PC-9 (cell line): ENCODE measurements at regions not wholly inside any gene's neighbourhood (a gene's known extent, or its start where the extent isn't known, plus 50 kb on each side); places are given as distances from the start of the nearest gene placed in this dataset.

Source experiments
- BruUV-seq: library from RNA; stranded (reverse); fragments of 400-500 nt; replicated peaks from 2 replicates; lab custom pipeline; 2021; lab: Mats Ljungman, UMichigan
- CTCF ChIA-PET: fragments of 300-600 bp; sonication (Branson Sonifier 250); formaldehyde crosslinking; loops from one replicate; lab custom pipeline; 2022; ENCODE audit warnings: antibody characterized with exemption; lab: Charles Lee
- POLR2A ChIA-PET: fragments of 300-600 bp; sonication (Branson Sonifier 250); formaldehyde crosslinking; loops from one replicate; lab custom pipeline; 2022; ENCODE audit warnings: antibody characterized with exemption; ENCODE audit not compliant: unreplicated experiment; lab: Charles Lee
- DNase-seq, 2 experiments: peaks; one replicate each; pipeline versions ENCODE4 v3.0.0 to v3.0.0-alpha.2; 2015 to 2022; ENCODE audit warnings: mixed read lengths in 1 of 2
- H2AFZ ChIP-seq: fragments of 200-600 bp; sonication (generic); 2 replicates; pipeline ENCODE4 v1.8.1; 2017; ENCODE audit warnings: antibody characterized with exemption
- H3F3A ChIP-seq: fragments of 200-600 bp; sonication (generic); 2 replicates; pipeline ENCODE4 v1.8.1; 2017; ENCODE audit warnings: antibody characterized with exemption, mild to moderate bottlenecking, low read depth; ENCODE audit not compliant: insufficient read depth
- H3K27ac ChIP-seq: fragments of 200-600 bp; sonication (generic); 2 replicates; pipeline ENCODE4 v1.6.1; 2016; ENCODE audit warnings: mixed run types
- H3K27me3 ChIP-seq: fragments of 200-600 bp; sonication (generic); 2 replicates; pipeline ENCODE4 v1.6.1; 2016; ENCODE audit warnings: low read depth, mixed run types; ENCODE audit not compliant: insufficient read depth
- H3K36me3 ChIP-seq: fragments of 200-600 bp; sonication (generic); 2 replicates; pipeline ENCODE4 v1.6.1; 2016; ENCODE audit warnings: low read depth, mixed run types
- H3K4me1 ChIP-seq: fragments of 200-600 bp; sonication (generic); replicated peaks from 2 replicates; pipeline ENCODE4 v1.6.1; 2016; ENCODE audit warnings: mixed run types; ENCODE audit not compliant: insufficient read depth
- H3K4me2 ChIP-seq: fragments of 200-600 bp; sonication (generic); 2 replicates; pipeline ENCODE4 v1.6.1; 2017; ENCODE audit warnings: mixed run types
- H3K4me3 ChIP-seq: fragments of 200-600 bp; sonication (generic); 2 replicates; pipeline ENCODE4 v1.6.1; 2016; ENCODE audit warnings: mixed run types
- H3K79me2 ChIP-seq: fragments of 200-600 bp; sonication (generic); 2 replicates; pipeline ENCODE4 v1.6.1; 2017; ENCODE audit warnings: low read depth, mixed run types
- H3K9me2 ChIP-seq: fragments of 200-600 bp; sonication (generic); 2 replicates; pipeline ENCODE4 v1.8.1; 2017; ENCODE audit warnings: mild to moderate bottlenecking; ENCODE audit not compliant: insufficient read depth
- H3K9me3 ChIP-seq: fragments of 200-600 bp; sonication (generic); 2 replicates; pipeline ENCODE4 v1.8.1; 2016; ENCODE audit warnings: low read depth; ENCODE audit not compliant: insufficient read depth
- H4K20me1 ChIP-seq: fragments of 200-600 bp; sonication (generic); 2 replicates; pipeline ENCODE4 v1.8.1; 2017; ENCODE audit not compliant: insufficient read depth
- EZH2 ChIP-seq: fragments of 200-600 bp; sonication (generic); IDR thresholded peaks from 2 replicates; pipeline ENCODE4 v1.8.0; 2017; ENCODE audit warnings: antibody characterized with exemption, low read depth
- intact Hi-C: fragments of 100-400 bp; cut with micrococcal nuclease; formaldehyde crosslinking; loops from one replicate; pipeline ENCODE4 v1.10.0; 2022; ENCODE audit not compliant: unreplicated experiment
- TF ChIP-seq, protein P1 (sequence below): fragments of 200-600 bp; sonication (generic); conservative IDR thresholded peaks from 2 replicates; pipeline ENCODE4 v1.6.1; 2017; ENCODE audit warnings: mixed run types, antibody characterized with exemption, mild to moderate bottlenecking, moderate library complexity

- TF ChIP-seq, protein P1, sequence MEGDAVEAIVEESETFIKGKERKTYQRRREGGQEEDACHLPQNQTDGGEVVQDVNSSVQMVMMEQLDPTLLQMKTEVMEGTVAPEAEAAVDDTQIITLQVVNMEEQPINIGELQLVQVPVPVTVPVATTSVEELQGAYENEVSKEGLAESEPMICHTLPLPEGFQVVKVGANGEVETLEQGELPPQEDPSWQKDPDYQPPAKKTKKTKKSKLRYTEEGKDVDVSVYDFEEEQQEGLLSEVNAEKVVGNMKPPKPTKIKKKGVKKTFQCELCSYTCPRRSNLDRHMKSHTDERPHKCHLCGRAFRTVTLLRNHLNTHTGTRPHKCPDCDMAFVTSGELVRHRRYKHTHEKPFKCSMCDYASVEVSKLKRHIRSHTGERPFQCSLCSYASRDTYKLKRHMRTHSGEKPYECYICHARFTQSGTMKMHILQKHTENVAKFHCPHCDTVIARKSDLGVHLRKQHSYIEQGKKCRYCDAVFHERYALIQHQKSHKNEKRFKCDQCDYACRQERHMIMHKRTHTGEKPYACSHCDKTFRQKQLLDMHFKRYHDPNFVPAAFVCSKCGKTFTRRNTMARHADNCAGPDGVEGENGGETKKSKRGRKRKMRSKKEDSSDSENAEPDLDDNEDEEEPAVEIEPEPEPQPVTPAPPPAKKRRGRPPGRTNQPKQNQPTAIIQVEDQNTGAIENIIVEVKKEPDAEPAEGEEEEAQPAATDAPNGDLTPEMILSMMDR, result no peak
- TF ChIP-seq EZH2, result no peak
Observed at GRCh38 chr10:131742500-131742951, 158.3 kb upstream of the PPP2R2D start.

GRCh38 chr10:131743190-131744151, 157.3 kb upstream of the PPP2R2D start:
- no peak overlapping the region for H3K27ac ChIP-seq
- H3K4me2 ChIP-seq, result no peak overlapping the region
- no peaks in the 10 kb centered on the region for H3F3A ChIP-seq
- H3K36me3 ChIP-seq, result no peaks in the 10 kb centered on the region
- peaks cover 59% of the 10 kb centered on the region for H3K27me3 ChIP-seq
- ChIA-PET POLR2A (no interaction called here), CTCF (no interaction called here)
- BruUV-seq, result no TSS peak
- H3K9me2 ChIP-seq, result no peaks in the 10 kb centered on the region
- TF ChIP-seq, protein P1, result no peak
- TF ChIP-seq EZH2, result no peak
- no peak overlapping the region for H3K4me3 ChIP-seq
- intact Hi-C loops, result no loop called here
- H4K20me1 ChIP-seq, result no peaks in the 10 kb centered on the region
- H3K4me1 ChIP-seq, result no peaks in the 10 kb centered on the region
- no peaks in the 10 kb centered on the region for H3K79me2 ChIP-seq
- no peaks in the 10 kb centered on the region for H3K9me3 ChIP-seq
- H2AFZ ChIP-seq, result no peak overlapping the region
- DNase-seq, result no peak

More at GRCh38 chr10:131742500-131742951, 158.3 kb upstream of the PPP2R2D start:
- Histone ChIP-seq H2AFZ (no peak overlapping the region), H3K27me3 (peaks cover 49% of the 10 kb centered on the region), H4K20me1 (no peaks in the 10 kb centered on the region), H3K36me3 (no peaks in the 10 kb centered on the region), H3K79me2 (no peaks in the 10 kb centered on the region), H3K4me1 (no peaks in the 10 kb centered on the region), H3K9me3 (no peaks in the 10 kb centered on the region), H3K27ac (no peak overlapping the region), H3K4me2 (no peak overlapping the region), H3F3A (no peaks in the 10 kb centered on the region), H3K4me3 (no peak overlapping the region), H3K9me2 (no peaks in the 10 kb centered on the region)
- ChIA-PET POLR2A (no interaction called here), CTCF (no interaction called here)
- intact Hi-C loops, result no loop called here
- no peak for DNase-seq
- no TSS peak for BruUV-seq

DNA sequence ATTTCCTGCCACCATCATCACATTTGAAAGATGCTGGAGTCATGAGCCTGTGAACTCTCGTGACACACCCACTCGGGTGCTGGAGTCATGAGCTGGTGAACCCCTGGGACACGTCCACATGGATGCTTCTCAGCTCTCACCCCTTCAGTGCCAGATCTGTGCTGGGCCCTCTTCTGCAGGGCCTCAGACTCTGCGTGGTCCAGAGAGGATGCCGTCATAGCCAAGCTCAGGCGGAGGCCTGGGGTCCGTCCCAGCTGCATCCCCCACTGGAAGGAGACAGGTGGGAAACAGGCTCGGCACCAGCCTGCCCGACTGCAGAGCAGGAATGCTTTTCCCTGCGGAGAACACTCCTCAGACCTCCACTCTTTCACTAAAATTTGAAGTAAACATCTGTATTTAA, 156.5 kb upstream of the PPP2R2D start:
- no peak overlapping the region for H3K27ac ChIP-seq
- no peak overlapping the region for H2AFZ ChIP-seq
- no peak overlapping the region for H3K4me2 ChIP-seq
- H3K79me2 ChIP-seq, result no peaks in the 10 kb centered on the region
- peaks cover 68% of the 10 kb centered on the region for H3K27me3 ChIP-seq
- no peaks in the 10 kb centered on the region for H3K9me2 ChIP-seq
- BruUV-seq, result no TSS peak
- intact Hi-C loops, result no loop called here
- H3K4me3 ChIP-seq, result no peak overlapping the region
- no peaks in the 10 kb centered on the region for H3F3A ChIP-seq
- CTCF ChIA-PET, result no interaction called here
- POLR2A ChIA-PET, result no interaction called here
- DNase-seq, result no peak
- no peaks in the 10 kb centered on the region for H4K20me1 ChIP-seq
- H3K36me3 ChIP-seq, result no peaks in the 10 kb centered on the region
- H3K4me1 ChIP-seq, result no peaks in the 10 kb centered on the region
- no peaks in the 10 kb centered on the region for H3K9me3 ChIP-seq
- TF ChIP-seq EZH2, result no peak
- TF ChIP-seq, protein P1, result no peak
